GM12878 (cell line): ENCODE measurements at regions not wholly inside any gene's neighbourhood (a gene's known extent, or its start where the extent isn't known, plus 50 kb on each side); places are given as distances from the start of the nearest gene placed in this dataset.

ENCODE experiments used
- BHLHE40 ChIP-seq, 2 experiments: fragments of 450-650 bp in 1 of 2; IDR thresholded peaks; 2 replicates each; pipeline ENCODE4 v1.6.1; 2011 to 2017; ENCODE audit warnings: low read depth in 2 of 2, borderline replicate concordance in 1 of 2, improper control_type of control experiment in 1 of 2, low read length in 1 of 2, mild to moderate bottlenecking in 1 of 2
- CEBPB ChIP-seq, 2 experiments: fragments of 150-350 bp in 1 of 2; IDR thresholded peaks; 2 replicates each; pipeline ENCODE4 v1.6.1; 2012 to 2014; ENCODE audit warnings: low read depth in 2 of 2, low read length in 2 of 2, borderline replicate concordance in 1 of 2, inconsistent platforms in 1 of 2
- CTCF ChIP-seq, 3 experiments: IDR thresholded peaks in 2 of 3; conservative IDR thresholded peaks in 1 of 3; 2 replicates each; pipeline ENCODE4 v1.5.1; 2011; ENCODE audit warnings: low read depth in 3 of 3, low read length in 3 of 3, mild to moderate bottlenecking in 3 of 3, control low read depth in 2 of 3, moderate library complexity in 2 of 3, inconsistent platforms in 1 of 3, mixed read lengths in 1 of 3; ENCODE audit not compliant: control insufficient read depth in 2 of 3, insufficient read depth in 1 of 3; ENCODE audit errors: extremely low read depth in 1 of 3
- FOXM1 ChIP-seq: IDR thresholded peaks from 2 replicates; pipeline ENCODE4 v1.6.1; 2012; ENCODE audit warnings: low read depth, mild to moderate bottlenecking, inconsistent platforms, low read length, moderate library complexity
- GABPA ChIP-seq: IDR thresholded peaks from 2 replicates; pipeline ENCODE4 v1.6.1; 2014; ENCODE audit warnings: antibody characterized with exemption, low read depth, mild to moderate bottlenecking, inconsistent platforms
- IKZF1 ChIP-seq: fragments of 450-650 bp; conservative IDR thresholded peaks from 2 replicates; pipeline ENCODE4 v1.6.1; 2017; ENCODE audit warnings: antibody characterized with exemption, mild to moderate bottlenecking
- MAX ChIP-seq: IDR thresholded peaks from 2 replicates; pipeline ENCODE4 v1.6.1; 2012; ENCODE audit warnings: low read depth, low read length, improper control_type of control experiment
- MEF2A ChIP-seq: IDR thresholded peaks from 2 replicates; pipeline ENCODE4 v1.6.1; 2011; ENCODE audit warnings: low read depth, mild to moderate bottlenecking, low read length, moderate library complexity; ENCODE audit not compliant: insufficient read depth
- POLR2AphosphoS2 ChIP-seq: IDR thresholded peaks from 2 replicates; pipeline ENCODE4 v1.6.1; 2011; ENCODE audit warnings: low read depth, mild to moderate bottlenecking, low read length, improper control_type of control experiment, moderate library complexity
- PRDM15 ChIP-seq: fragments of 450-650 bp; formaldehyde crosslinking; IDR thresholded peaks from 2 replicates; pipeline ENCODE4 v1.4.0; 2020; ENCODE audit warnings: mild to moderate bottlenecking, moderate library complexity
- REST ChIP-seq: IDR thresholded peaks from 2 replicates; pipeline ENCODE4 v1.6.1; 2012; ENCODE audit warnings: mild to moderate bottlenecking, low read depth, low read length
- RFX5 ChIP-seq: IDR thresholded peaks from 2 replicates; pipeline ENCODE4 v1.6.1; 2011; ENCODE audit warnings: low read depth, low read length, improper control_type of control experiment

- no peak for TF ChIP-seq BHLHE40 (IDR thresholded peaks at IDR 0.05; ENCODE audit: borderline replicate concordance in 1 of 2, low read depth in 2 of 2, low read length in 1 of 2)
- TF ChIP-seq CEBPB (IDR thresholded peaks at IDR 0.05; ENCODE audit: borderline replicate concordance in 1 of 2, low read depth in 2 of 2, low read length in 2 of 2): no peak
- TF ChIP-seq GABPA: no peak
- no peak for TF ChIP-seq PRDM15 (CRISPR knock-in tag)
- no peak for TF ChIP-seq CTCF (IDR thresholded peaks at IDR 0.05 in 2 of 3, conservative IDR thresholded peaks at IDR 0.05 in 1 of 3; ENCODE audit: control insufficient read depth in 2 of 3, extremely low read depth in 1 of 3, insufficient read depth in 1 of 3, low read depth in 3 of 3, low read length in 3 of 3)
- TF ChIP-seq MAX: no peak
- TF ChIP-seq POLR2AphosphoS2: no peak
- no peak for TF ChIP-seq RFX5
- TF ChIP-seq FOXM1: no peak
- no peak for TF ChIP-seq IKZF1
- TF ChIP-seq MEF2A: no peak
- no peak for TF ChIP-seq REST
Measured at GRCh38 chr4:164368894-164369293, 385.0 kb upstream of the SMIM31 start.
